K562 (cell line): ENCODE measurements at regions not wholly inside any gene's neighbourhood (a gene's known extent, or its start where the extent isn't known, plus 50 kb on each side); places are given as distances from the start of the nearest gene placed in this dataset.

Experiments used
- ATAC-seq: fragments of 200-7000 bp; cut with Tn5 transposase; 3 replicates; pipeline ENCODE4 v1.9.1; 2020; ENCODE audit warnings: moderate library complexity
- BruUV-seq: library from RNA; stranded (reverse); fragments of 400-500 nt; replicated peaks from 2 replicates; lab custom pipeline; 2021; lab: Mats Ljungman, UMichigan
- CTCF ChIA-PET: fragments of 300-600 bp; formaldehyde crosslinking; extraction: SDS; loops from one replicate; lab custom pipeline; 2021; ENCODE audit warnings: low intra/inter-chr PET ratio; lab: Yijun Ruan, JAX
- POLR2A ChIA-PET: fragments of 300-600, 350-650 bp; sonication (Branson Sonifier 250); formaldehyde crosslinking; extraction: SDS; loops from one replicate; lab custom pipeline; 2021; ENCODE audit warnings: antibody characterized with exemption, inconsistent platforms; lab: Yijun Ruan, JAX
- DNase-seq, 4 experiments: peaks; one replicate each; pipeline versions ENCODE4 v3.0.0 to v3.0.0-alpha.2; 2011 to 2018; ENCODE audit warnings: low spot score in 3 of 4, mixed read lengths in 3 of 4; ENCODE audit errors: extremely low read depth in 1 of 4
- FAIRE-seq: peaks from 2 replicates; lab custom pipeline; 2011; peaks lifted over from hg19 to GRCh38; lab: Jason Lieb, UNC
- H2AFZ ChIP-seq: 2 replicates; pipeline ENCODE4 v1.6.0; 2011; ENCODE audit warnings: low read depth, low read length, control low read depth, inconsistent platforms
- H3K27ac ChIP-seq: fragments of 200-600 bp; 3 replicates; pipeline ENCODE4 v1.8.0; 2011; ENCODE audit warnings: low read depth, mild to moderate bottlenecking, control low read depth, inconsistent platforms, low read length, moderate library complexity, mixed read lengths; ENCODE audit errors: extremely low read depth
- H3K27me3 ChIP-seq, 2 experiments: fragments of 300-600 bp in 1 of 2; 2 replicates in 1 of 2; 3 replicates in 1 of 2; pipeline versions ENCODE4 v1.6.0 to v1.8.0; 2011; ENCODE audit warnings: inconsistent platforms in 2 of 2, low read length in 2 of 2, mild to moderate bottlenecking in 1 of 2, mixed read lengths in 1 of 2, moderate library complexity in 1 of 2; ENCODE audit not compliant: control insufficient read depth in 2 of 2, insufficient read depth in 2 of 2
- H3K36me3 ChIP-seq: fragments of 300-600 bp; 3 replicates; pipeline ENCODE4 v1.8.0; 2011; ENCODE audit warnings: mild to moderate bottlenecking, low read length, inconsistent platforms; ENCODE audit not compliant: control insufficient read depth, insufficient read depth
- H3K4me1 ChIP-seq, 2 experiments: fragments of 200-600 bp in 1 of 2; replicated peaks in 1 of 2; 2 replicates in 1 of 2; 3 replicates in 1 of 2; pipeline versions ENCODE4 v1.5.1 to v1.8.0; 2011; ENCODE audit warnings: inconsistent platforms in 2 of 2, low read length in 2 of 2, mild to moderate bottlenecking in 1 of 2, mixed read lengths in 1 of 2, moderate library complexity in 1 of 2; ENCODE audit not compliant: control insufficient read depth in 2 of 2, insufficient read depth in 2 of 2
- H3K4me2 ChIP-seq: 2 replicates; pipeline ENCODE4 v1.6.1; 2011; ENCODE audit warnings: low read length, control low read depth, inconsistent platforms, mixed read lengths; ENCODE audit not compliant: insufficient read depth
- H3K4me3 ChIP-seq: fragments of 200-600 bp; sonication (generic), shearing (Covaris generic); 2 replicates; pipeline ENCODE4 v1.5.1; 2016; ENCODE audit warnings: control low read depth, inconsistent platforms
- H3K79me2 ChIP-seq: fragments of 200-600 bp; 3 replicates; pipeline ENCODE4 v1.8.0; 2011; ENCODE audit warnings: low read length, inconsistent platforms; ENCODE audit not compliant: control insufficient read depth, insufficient read depth
- H3K9ac ChIP-seq, 2 experiments: 2 replicates each; pipeline versions ENCODE4 v1.6.0 to v1.6.1; 2011; ENCODE audit warnings: low read depth in 2 of 2, low read length in 2 of 2, control low read depth in 1 of 2, inconsistent platforms in 1 of 2, mild to moderate bottlenecking in 1 of 2, mixed read lengths in 1 of 2; ENCODE audit not compliant: insufficient read depth in 1 of 2
- H3K9me1 ChIP-seq: one replicate; pipeline ENCODE4 v1.6.0; 2011; ENCODE audit warnings: inconsistent platforms, mild to moderate bottlenecking, low read length, moderate library complexity; ENCODE audit not compliant: control insufficient read depth, insufficient read depth
- H3K9me3 ChIP-seq: replicated peaks from 2 replicates; pipeline ENCODE4 v1.5.1; 2011; ENCODE audit warnings: low read depth, low read length, inconsistent platforms; ENCODE audit not compliant: control insufficient read depth, insufficient read depth
- H4K20me1 ChIP-seq: replicated peaks from 2 replicates; pipeline ENCODE4 v1.6.1; 2011; ENCODE audit warnings: low read length, inconsistent platforms, mixed read lengths; ENCODE audit not compliant: control insufficient read depth, insufficient read depth
- RAD21 ChIP-seq, 2 experiments: fragments of 250-450 bp in 1 of 2; fragments of 450-650 bp in 1 of 2; sonication (Bioruptor Pico) in 1 of 2; formaldehyde crosslinking in 1 of 2; IDR thresholded peaks in 1 of 2; conservative IDR thresholded peaks in 1 of 2; 2 replicates each; pipeline versions ENCODE4 v1.4.0 to v1.8.0; 2020 to 2022; ENCODE audit warnings: mild to moderate bottlenecking in 2 of 2, moderate library complexity in 1 of 2
- WGBS: fragments of 100-300 bp; shearing (Covaris generic); methylation state at CpG from one replicate; pipeline ENCODE4 v1.1.6; 2016; ENCODE audit warnings: low coverage, mixed read lengths; ENCODE audit not compliant: insufficient coverage; ENCODE audit errors: missing lambda C conversion rate; 5-methylcytosine and 5-hydroxymethylcytosine counted together
- in situ Hi-C: fragments of 300-500 bp; cut with MboI; formaldehyde crosslinking; loops from 4 replicates; pipeline ENCODE4 v1.15.0; 2018; ENCODE audit warnings: inconsistent platforms, mixed read lengths
- intact Hi-C: fragments of 100-400 bp; cut with micrococcal nuclease; formaldehyde crosslinking; loops from 2 replicates; pipeline ENCODE4 v1.14.2; 2022
- TF ChIP-seq, protein P1 (sequence below), 3 experiments: IDR thresholded peaks in 2 of 3; conservative IDR thresholded peaks in 1 of 3; 2 replicates each; pipeline ENCODE4 v1.5.1; 2011 to 2012; ENCODE audit warnings: low read length in 3 of 3, mild to moderate bottlenecking in 3 of 3, control low read depth in 2 of 3, improper control_type of control experiment in 1 of 3, inconsistent platforms in 1 of 3, low read depth in 1 of 3, mixed read lengths in 1 of 3, moderate library complexity in 1 of 3; ENCODE audit not compliant: insufficient read depth in 2 of 3
- TF ChIP-seq, protein P2 (sequence below): IDR thresholded peaks from 3 replicates; pipeline ENCODE4 v1.6.1; 2011; ENCODE audit warnings: borderline replicate concordance, mild to moderate bottlenecking, moderate library complexity; ENCODE audit not compliant: insufficient read length; ENCODE audit errors: extremely low read depth

DNA sequence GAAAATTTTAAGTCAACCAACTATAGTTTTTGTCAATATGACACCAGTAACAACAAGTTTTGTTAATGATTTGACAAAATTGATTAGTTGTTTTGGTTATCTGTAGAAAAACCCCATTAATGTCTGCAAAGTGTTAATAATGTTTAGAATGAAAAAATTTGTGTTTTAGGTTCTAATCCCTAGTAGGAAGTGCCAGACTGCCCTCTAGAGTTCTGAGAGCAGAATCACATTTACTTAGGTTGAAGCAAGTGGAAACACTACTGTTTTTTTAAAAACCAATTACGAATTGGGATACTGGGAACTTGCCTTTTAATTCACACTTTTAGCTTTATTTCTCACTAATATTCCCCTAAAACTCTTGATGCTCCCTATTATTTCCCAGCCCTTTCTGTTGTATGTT, 101.1 kb upstream of the CYLC1 start:
- no peaks in the 10 kb centered on the region for H3K9me3 ChIP-seq
- no peak for FAIRE-seq
- no peaks in the 10 kb centered on the region for H3K4me1 ChIP-seq
- H3K27me3 ChIP-seq, result no peaks in the 10 kb centered on the region
- no peaks in the 10 kb centered on the region for H3K36me3 ChIP-seq
- H3K4me3 ChIP-seq, result no peak overlapping the region
- in situ Hi-C loops (no loop called here), intact Hi-C loops (no loop called here)
- no TSS peak for BruUV-seq
- DNase-seq, result peak in 1 of 4 experiments; percentile 1
- CTCF ChIA-PET, result no interaction called here
- H3K79me2 ChIP-seq, result no peaks in the 10 kb centered on the region
- no peaks in the 10 kb centered on the region for H4K20me1 ChIP-seq
- H3K9ac ChIP-seq, result no peak overlapping the region
- H3K9me1 ChIP-seq, result no peaks in the 10 kb centered on the region
- H3K27ac ChIP-seq, result no peak overlapping the region
- TF ChIP-seq, protein P1, sequence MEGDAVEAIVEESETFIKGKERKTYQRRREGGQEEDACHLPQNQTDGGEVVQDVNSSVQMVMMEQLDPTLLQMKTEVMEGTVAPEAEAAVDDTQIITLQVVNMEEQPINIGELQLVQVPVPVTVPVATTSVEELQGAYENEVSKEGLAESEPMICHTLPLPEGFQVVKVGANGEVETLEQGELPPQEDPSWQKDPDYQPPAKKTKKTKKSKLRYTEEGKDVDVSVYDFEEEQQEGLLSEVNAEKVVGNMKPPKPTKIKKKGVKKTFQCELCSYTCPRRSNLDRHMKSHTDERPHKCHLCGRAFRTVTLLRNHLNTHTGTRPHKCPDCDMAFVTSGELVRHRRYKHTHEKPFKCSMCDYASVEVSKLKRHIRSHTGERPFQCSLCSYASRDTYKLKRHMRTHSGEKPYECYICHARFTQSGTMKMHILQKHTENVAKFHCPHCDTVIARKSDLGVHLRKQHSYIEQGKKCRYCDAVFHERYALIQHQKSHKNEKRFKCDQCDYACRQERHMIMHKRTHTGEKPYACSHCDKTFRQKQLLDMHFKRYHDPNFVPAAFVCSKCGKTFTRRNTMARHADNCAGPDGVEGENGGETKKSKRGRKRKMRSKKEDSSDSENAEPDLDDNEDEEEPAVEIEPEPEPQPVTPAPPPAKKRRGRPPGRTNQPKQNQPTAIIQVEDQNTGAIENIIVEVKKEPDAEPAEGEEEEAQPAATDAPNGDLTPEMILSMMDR (IDR thresholded peaks at IDR 0.05 in 2 of 3, conservative IDR thresholded peaks at IDR 0.05 in 1 of 3; ENCODE audit: insufficient read depth in 2 of 3, low read depth in 1 of 3, low read length in 3 of 3), result peak in 1 of 3 experiments; percentile 15; a peak in 1 of 6 replicates
- peak in 1 of 2 experiments; percentile 20; a peak in 2 of 4 replicates for TF ChIP-seq RAD21 (CRISPR knock-in tag; conservative IDR thresholded peaks at IDR 0.05 in 1 of 2, IDR thresholded peaks at IDR 0.05 in 1 of 2)
- TF ChIP-seq, protein P2, sequence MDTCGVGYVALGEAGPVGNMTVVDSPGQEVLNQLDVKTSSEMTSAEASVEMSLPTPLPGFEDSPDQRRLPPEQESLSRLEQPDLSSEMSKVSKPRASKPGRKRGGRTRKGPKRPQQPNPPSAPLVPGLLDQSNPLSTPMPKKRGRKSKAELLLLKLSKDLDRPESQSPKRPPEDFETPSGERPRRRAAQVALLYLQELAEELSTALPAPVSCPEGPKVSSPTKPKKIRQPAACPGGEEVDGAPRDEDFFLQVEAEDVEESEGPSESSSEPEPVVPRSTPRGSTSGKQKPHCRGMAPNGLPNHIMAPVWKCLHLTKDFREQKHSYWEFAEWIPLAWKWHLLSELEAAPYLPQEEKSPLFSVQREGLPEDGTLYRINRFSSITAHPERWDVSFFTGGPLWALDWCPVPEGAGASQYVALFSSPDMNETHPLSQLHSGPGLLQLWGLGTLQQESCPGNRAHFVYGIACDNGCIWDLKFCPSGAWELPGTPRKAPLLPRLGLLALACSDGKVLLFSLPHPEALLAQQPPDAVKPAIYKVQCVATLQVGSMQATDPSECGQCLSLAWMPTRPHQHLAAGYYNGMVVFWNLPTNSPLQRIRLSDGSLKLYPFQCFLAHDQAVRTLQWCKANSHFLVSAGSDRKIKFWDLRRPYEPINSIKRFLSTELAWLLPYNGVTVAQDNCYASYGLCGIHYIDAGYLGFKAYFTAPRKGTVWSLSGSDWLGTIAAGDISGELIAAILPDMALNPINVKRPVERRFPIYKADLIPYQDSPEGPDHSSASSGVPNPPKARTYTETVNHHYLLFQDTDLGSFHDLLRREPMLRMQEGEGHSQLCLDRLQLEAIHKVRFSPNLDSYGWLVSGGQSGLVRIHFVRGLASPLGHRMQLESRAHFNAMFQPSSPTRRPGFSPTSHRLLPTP, result no peak
- no peak overlapping the region for H2AFZ ChIP-seq
- no peak for ATAC-seq
- POLR2A ChIA-PET, result no interaction called here
- 0% methylated on average over 1 of the region's 1 CpG for WGBS
- no peak overlapping the region for H3K4me2 ChIP-seq
